Erythroblast (primary cell): ENCODE measurements at regions not wholly inside any gene's neighbourhood (a gene's known extent, or its start where the extent isn't known, plus 50 kb on each side); places are given as distances from the start of the nearest gene placed in this dataset.

Experiments
- GATA1 ChIP-seq: IDR thresholded peaks from 2 replicates; pipeline ENCODE4 v1.6.1; 2011; ENCODE audit warnings: low read depth, mild to moderate bottlenecking, control low read depth, low read length, moderate library complexity
- POLR2A ChIP-seq: IDR thresholded peaks from 2 replicates; pipeline ENCODE4 v1.6.1; 2011; ENCODE audit warnings: mild to moderate bottlenecking, low read length

DNA sequence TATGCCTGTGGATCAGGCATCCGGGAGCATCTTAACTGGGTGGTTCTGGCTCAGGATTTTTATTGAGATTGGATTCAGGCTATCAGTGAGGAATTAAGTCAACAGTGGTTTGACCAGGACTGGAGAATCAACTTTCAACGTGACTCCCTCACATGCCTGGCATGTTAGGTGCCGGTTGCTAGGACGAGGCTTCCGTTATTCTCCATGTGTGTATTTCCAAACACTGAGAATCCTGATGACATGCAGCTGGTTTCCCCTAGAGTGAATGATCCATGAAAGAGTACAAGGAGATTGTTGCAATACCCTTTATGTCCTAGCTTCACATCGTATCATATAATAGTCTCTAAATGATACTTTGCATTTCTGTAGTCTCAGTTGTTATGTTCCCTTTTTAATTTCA, 529.2 kb downstream of the ANXA1 start:
- no peak for TF ChIP-seq POLR2A
- no peak for TF ChIP-seq GATA1
